ENCODE measurements at regions not wholly inside any gene's neighbourhood (a gene's known extent, or its start where the extent isn't known, plus 50 kb on each side); places are given as distances from the start of the nearest gene placed in this dataset.
A peak's percentile ranks its signal among the peaks of the same experiment; 100 is the strongest.
"Not testable (repeated sequence)": the region's sequence is repeated elsewhere in the genome, so short reads cannot be mapped to it uniquely, and the experiment has no call there.

- DNase-seq (ENCODE audit: low read depth, low spot score), result peak; percentile 50
Observed at GRCh38 chr12:131357185-131357747, 353.6 kb upstream of the SFSWAP start.

- no peak for DNase-seq (ENCODE audit: low read depth, low spot score)
Observed at GRCh38 chr12:131357920-131358319, 353.0 kb upstream of the SFSWAP start.

GRCh38 chr12:131362291-131363211, 348.3 kb upstream of the SFSWAP start:
- no peak for DNase-seq (ENCODE audit: low read depth, low spot score)

GRCh38 chr12:131363393-131363792, 347.5 kb upstream of the SFSWAP start:
- DNase-seq (ENCODE audit: low read depth, low spot score), result no peak

GRCh38 chr12:131363841-131364495, 346.9 kb upstream of the SFSWAP start:
- DNase-seq (ENCODE audit: low read depth, low spot score), result no peak

- no peak for DNase-seq (ENCODE audit: low read depth, low spot score)
Observed at GRCh38 chr12:131364903-131365820, 345.7 kb upstream of the SFSWAP start.

- no peak for DNase-seq (ENCODE audit: low read depth, low spot score)
Observed at GRCh38 chr12:131365821-131366260, 345.0 kb upstream of the SFSWAP start.

GRCh38 chr12:131366261-131366871, 344.5 kb upstream of the SFSWAP start:
- no peak for DNase-seq (ENCODE audit: low read depth, low spot score)

- DNase-seq (ENCODE audit: low read depth, low spot score), result not testable (repeated sequence)
Observed at GRCh38 chr12:131367067-131367982, 343.6 kb upstream of the SFSWAP start.

- DNase-seq (ENCODE audit: low read depth, low spot score), result no peak
Observed at GRCh38 chr12:131367983-131368667, 342.8 kb upstream of the SFSWAP start.

- no peak for DNase-seq (ENCODE audit: low read depth, low spot score)
Observed at GRCh38 chr12:131368668-131369071, 342.2 kb upstream of the SFSWAP start.

GRCh38 chr12:131369094-131369845, 341.6 kb upstream of the SFSWAP start:
- no peak for DNase-seq (ENCODE audit: low read depth, low spot score)

- DNase-seq (ENCODE audit: low read depth, low spot score), result no peak
Observed at GRCh38 chr12:131370321-131370720, 340.6 kb upstream of the SFSWAP start.

GRCh38 chr12:131370791-131371347, 340.0 kb upstream of the SFSWAP start:
- DNase-seq (ENCODE audit: low read depth, low spot score), result no peak

- no peak for DNase-seq (ENCODE audit: low read depth, low spot score)
Observed at GRCh38 chr12:131371401-131372170, 339.3 kb upstream of the SFSWAP start.

GRCh38 chr12:131372171-131372475, 338.8 kb upstream of the SFSWAP start:
- no peak for DNase-seq (ENCODE audit: low read depth, low spot score)

GRCh38 chr12:131372706-131373195, 338.1 kb upstream of the SFSWAP start:
- DNase-seq (ENCODE audit: low read depth, low spot score), result no peak
